Gastrocnemius medialis (tissue), 4 donors: ENCODE measurements at regions not wholly inside any gene's neighbourhood (a gene's known extent, or its start where the extent isn't known, plus 50 kb on each side); places are given as distances from the start of the nearest gene placed in this dataset.

Experiments used
- ATAC-seq, 2 donors: fragments of 150-250 bp; one replicate each; pipeline ENCODE4 v1.9.1; 2016
- DNase-seq, 2 donors: peaks; one replicate each; pipeline ENCODE4 v3.0.0-alpha.2; 2019
- H3K27ac ChIP-seq, 4 donors: fragments of 200-600 bp; sonication (generic); 1 replicate in 1 of 4; 2 replicates in 3 of 4; pipeline ENCODE4 v1.5.1; 2016 to 2018; ENCODE audit warnings: mild to moderate bottlenecking in 2 of 4, moderate library complexity in 1 of 4
- H3K27me3 ChIP-seq, 3 donors: fragments of 200-600 bp; sonication (generic) in 2 of 3; 1 replicate in 1 of 3; 2 replicates in 2 of 3; pipeline versions ENCODE4 v1.5.1 to v1.6.0; 2016 to 2019; ENCODE audit warnings: mild to moderate bottlenecking in 1 of 3, moderate library complexity in 1 of 3
- H3K36me3 ChIP-seq, 2 donors: fragments of 200-600 bp; sonication (generic) in 1 of 2; one replicate each; pipeline ENCODE4 v1.5.1; 2017 to 2018
- H3K4me1 ChIP-seq, 2 donors: fragments of 200-600 bp; sonication (generic) in 1 of 2; one replicate each; pipeline ENCODE4 v1.5.1; 2016 to 2017; ENCODE audit warnings: mild to moderate bottlenecking in 2 of 2
- H3K4me3 ChIP-seq, 4 donors: fragments of 200-600 bp; sonication (generic) in 3 of 4; 1 replicate in 1 of 4; 2 replicates in 3 of 4; pipeline ENCODE4 v1.5.1; 2016 to 2019; ENCODE audit warnings: mild to moderate bottlenecking in 2 of 4
- H3K9me3 ChIP-seq, 3 donors: fragments of 200-600 bp; sonication (generic) in 2 of 3; 1 replicate in 1 of 3; 2 replicates in 2 of 3; pipeline ENCODE4 v1.5.1; 2016 to 2019
- CTCF ChIP-seq, 5 experiments: fragments of 450-650 bp in 3 of 5; fragments of 200-600 bp in 2 of 5; sonication (generic) in 2 of 5; IDR thresholded peaks in 4 of 5; conservative IDR thresholded peaks in 1 of 5; 1 replicate in 4 of 5; 2 replicates in 1 of 5; pipeline ENCODE4 v1.5.1; 2016 to 2019; ENCODE audit warnings: antibody characterized with exemption in 5 of 5, mild to moderate bottlenecking in 3 of 5, moderate library complexity in 3 of 5
- POLR2A ChIP-seq, 2 donors: fragments of 450-650 bp; IDR thresholded peaks; one replicate each; pipeline ENCODE4 v1.6.1; 2017; ENCODE audit warnings: antibody characterized with exemption in 2 of 2, mild to moderate bottlenecking in 2 of 2, moderate library complexity in 2 of 2
- in situ Hi-C, 4 donors: fragments of 200-750 bp; cut with MboI; loops; one replicate each; pipeline versions ENCODE4 v1.15.0 to v1.8.0; 2017; ENCODE audit warnings: low sequenced_read_pairs in 4 of 4
- intact Hi-C: fragments of 100-400 bp; cut with DNase I; formaldehyde crosslinking; loops from one replicate; pipeline ENCODE4 v1.15.1; 2023; ENCODE audit warnings: low total_unique reads

- no peaks in the 10 kb centered on the region for H3K9me3 ChIP-seq
- H3K4me3 ChIP-seq: no peak overlapping the region
- H3K27me3 ChIP-seq: no peaks in the 10 kb centered on the region
- TF ChIP-seq CTCF (IDR thresholded peaks at IDR 0.05 in 4 of 5, conservative IDR thresholded peaks at IDR 0.05 in 1 of 5): no peak
- no peak for TF ChIP-seq POLR2A (IDR thresholded peaks at IDR 0.05)
- in situ Hi-C loops: no loop called here
- DNase-seq (no peak), ATAC-seq (no peak)
- no peaks in the 10 kb centered on the region for H3K4me1 ChIP-seq
- H3K27ac ChIP-seq: no peak overlapping the region
- intact Hi-C loops: no loop called here
- H3K36me3 ChIP-seq: no peaks in the 10 kb centered on the region
These were observed 83.6 kb upstream of the SLC13A1 start for GRCh38 chr7:123283373-123283772.

- Histone ChIP-seq H3K9me3 (no peaks in the 10 kb centered on the region), H3K27me3 (no peaks in the 10 kb centered on the region), H3K27ac (no peak overlapping the region), H3K4me1 (no peaks in the 10 kb centered on the region), H3K4me3 (no peak overlapping the region), H3K36me3 (no peaks in the 10 kb centered on the region)
- DNase-seq (no peak), ATAC-seq (no peak)
- intact Hi-C loops (no loop called here), in situ Hi-C loops (no loop called here)
- TF ChIP-seq POLR2A (IDR thresholded peaks at IDR 0.05) (no peak), CTCF (IDR thresholded peaks at IDR 0.05 in 4 of 5, conservative IDR thresholded peaks at IDR 0.05 in 1 of 5) (no peak)
These were observed 82.4 kb upstream of the SLC13A1 start for GRCh38 chr7:123282181-123282580.

- ATAC-seq: no peak
- no peak for DNase-seq
- Histone ChIP-seq H3K36me3 (no peaks in the 10 kb centered on the region), H3K27me3 (no peaks in the 10 kb centered on the region), H3K4me3 (no peak overlapping the region), H3K4me1 (no peaks in the 10 kb centered on the region), H3K27ac (no peak overlapping the region), H3K9me3 (no peaks in the 10 kb centered on the region)
- TF ChIP-seq POLR2A (IDR thresholded peaks at IDR 0.05) (no peak), CTCF (IDR thresholded peaks at IDR 0.05 in 4 of 5, conservative IDR thresholded peaks at IDR 0.05 in 1 of 5) (no peak)
- intact Hi-C loops: no loop called here
- in situ Hi-C loops: no loop called here
These were observed 80.2 kb upstream of the SLC13A1 start for GRCh38 chr7:123279949-123280348.

GRCh38 chr7:123275036-123275753 lies 75.4 kb upstream of the SLC13A1 start:
- TF ChIP-seq POLR2A (IDR thresholded peaks at IDR 0.05): no peak
- no peak for TF ChIP-seq CTCF (IDR thresholded peaks at IDR 0.05 in 4 of 5, conservative IDR thresholded peaks at IDR 0.05 in 1 of 5)
- Histone ChIP-seq H3K4me3 (no peak overlapping the region), H3K27me3 (no peaks in the 10 kb centered on the region), H3K27ac (no peak overlapping the region), H3K36me3 (no peaks in the 10 kb centered on the region), H3K9me3 (no peaks in the 10 kb centered on the region), H3K4me1 (no peaks in the 10 kb centered on the region)
- ATAC-seq (no peak), DNase-seq (no peak)
- intact Hi-C loops (no loop called here), in situ Hi-C loops (no loop called here)

GRCh38 chr7:123273185-123273584 lies 73.4 kb upstream of the SLC13A1 start:
- in situ Hi-C loops (no loop called here), intact Hi-C loops (no loop called here)
- Histone ChIP-seq H3K27me3 (no peaks in the 10 kb centered on the region), H3K4me1 (no peaks in the 10 kb centered on the region), H3K9me3 (no peaks in the 10 kb centered on the region), H3K27ac (no peak overlapping the region), H3K4me3 (no peak overlapping the region), H3K36me3 (no peaks in the 10 kb centered on the region)
- DNase-seq (no peak), ATAC-seq (no peak)
- TF ChIP-seq POLR2A (IDR thresholded peaks at IDR 0.05) (no peak), CTCF (IDR thresholded peaks at IDR 0.05 in 4 of 5, conservative IDR thresholded peaks at IDR 0.05 in 1 of 5) (no peak)
